PC-9 (cell line): ENCODE measurements at regions not wholly inside any gene's neighbourhood (a gene's known extent, or its start where the extent isn't known, plus 50 kb on each side); places are given as distances from the start of the nearest gene placed in this dataset.

Experiments
- BruUV-seq: library from RNA; stranded (reverse); fragments of 400-500 nt; replicated peaks from 2 replicates; lab custom pipeline; 2021; lab: Mats Ljungman, UMichigan
- CTCF ChIA-PET: fragments of 300-600 bp; sonication (Branson Sonifier 250); formaldehyde crosslinking; loops from one replicate; lab custom pipeline; 2022; ENCODE audit warnings: antibody characterized with exemption; lab: Charles Lee
- POLR2A ChIA-PET: fragments of 300-600 bp; sonication (Branson Sonifier 250); formaldehyde crosslinking; loops from one replicate; lab custom pipeline; 2022; ENCODE audit warnings: antibody characterized with exemption; ENCODE audit not compliant: unreplicated experiment; lab: Charles Lee
- DNase-seq, 2 experiments: peaks; one replicate each; pipeline versions ENCODE4 v3.0.0 to v3.0.0-alpha.2; 2015 to 2022; ENCODE audit warnings: mixed read lengths in 1 of 2
- H2AFZ ChIP-seq: fragments of 200-600 bp; sonication (generic); 2 replicates; pipeline ENCODE4 v1.8.1; 2017; ENCODE audit warnings: antibody characterized with exemption
- H3F3A ChIP-seq: fragments of 200-600 bp; sonication (generic); 2 replicates; pipeline ENCODE4 v1.8.1; 2017; ENCODE audit warnings: antibody characterized with exemption, mild to moderate bottlenecking, low read depth; ENCODE audit not compliant: insufficient read depth
- H3K27ac ChIP-seq: fragments of 200-600 bp; sonication (generic); 2 replicates; pipeline ENCODE4 v1.6.1; 2016; ENCODE audit warnings: mixed run types
- H3K27me3 ChIP-seq: fragments of 200-600 bp; sonication (generic); 2 replicates; pipeline ENCODE4 v1.6.1; 2016; ENCODE audit warnings: low read depth, mixed run types; ENCODE audit not compliant: insufficient read depth
- H3K36me3 ChIP-seq: fragments of 200-600 bp; sonication (generic); 2 replicates; pipeline ENCODE4 v1.6.1; 2016; ENCODE audit warnings: low read depth, mixed run types
- H3K4me1 ChIP-seq: fragments of 200-600 bp; sonication (generic); replicated peaks from 2 replicates; pipeline ENCODE4 v1.6.1; 2016; ENCODE audit warnings: mixed run types; ENCODE audit not compliant: insufficient read depth
- H3K4me2 ChIP-seq: fragments of 200-600 bp; sonication (generic); 2 replicates; pipeline ENCODE4 v1.6.1; 2017; ENCODE audit warnings: mixed run types
- H3K4me3 ChIP-seq: fragments of 200-600 bp; sonication (generic); 2 replicates; pipeline ENCODE4 v1.6.1; 2016; ENCODE audit warnings: mixed run types
- H3K79me2 ChIP-seq: fragments of 200-600 bp; sonication (generic); 2 replicates; pipeline ENCODE4 v1.6.1; 2017; ENCODE audit warnings: low read depth, mixed run types
- H3K9me2 ChIP-seq: fragments of 200-600 bp; sonication (generic); 2 replicates; pipeline ENCODE4 v1.8.1; 2017; ENCODE audit warnings: mild to moderate bottlenecking; ENCODE audit not compliant: insufficient read depth
- H3K9me3 ChIP-seq: fragments of 200-600 bp; sonication (generic); 2 replicates; pipeline ENCODE4 v1.8.1; 2016; ENCODE audit warnings: low read depth; ENCODE audit not compliant: insufficient read depth
- H4K20me1 ChIP-seq: fragments of 200-600 bp; sonication (generic); 2 replicates; pipeline ENCODE4 v1.8.1; 2017; ENCODE audit not compliant: insufficient read depth
- CTCF ChIP-seq: fragments of 200-600 bp; sonication (generic); conservative IDR thresholded peaks from 2 replicates; pipeline ENCODE4 v1.6.1; 2017; ENCODE audit warnings: mixed run types, antibody characterized with exemption, mild to moderate bottlenecking, moderate library complexity
- EZH2 ChIP-seq: fragments of 200-600 bp; sonication (generic); IDR thresholded peaks from 2 replicates; pipeline ENCODE4 v1.8.0; 2017; ENCODE audit warnings: antibody characterized with exemption, low read depth
- intact Hi-C: fragments of 100-400 bp; cut with micrococcal nuclease; formaldehyde crosslinking; loops from one replicate; pipeline ENCODE4 v1.10.0; 2022; ENCODE audit not compliant: unreplicated experiment

- no peak for DNase-seq
- intact Hi-C loops: no loop called here
- H2AFZ ChIP-seq: no peak overlapping the region
- no peak overlapping the region for H3K27ac ChIP-seq
- peaks cover 72% of the 10 kb centered on the region for H3K4me1 ChIP-seq
- H3K9me2 ChIP-seq: no peaks in the 10 kb centered on the region
- CTCF ChIA-PET: no interaction called here
- no peaks in the 10 kb centered on the region for H3K27me3 ChIP-seq
- H3K4me2 ChIP-seq: 0 out of 2 replicates have a peak overlapping the region, but pooled peaks have one; percentile 0
- TF ChIP-seq EZH2 (no peak), CTCF (no peak)
- no peaks in the 10 kb centered on the region for H4K20me1 ChIP-seq
- no TSS peak for BruUV-seq
- no peaks in the 10 kb centered on the region for H3K79me2 ChIP-seq
- POLR2A ChIA-PET: no interaction called here
- peaks cover 51% of the 10 kb centered on the region for H3F3A ChIP-seq
- H3K4me3 ChIP-seq: no peak overlapping the region
- H3K9me3 ChIP-seq: no peaks in the 10 kb centered on the region
- H3K36me3 ChIP-seq: no peaks in the 10 kb centered on the region
Observed at GRCh38 chr1:114037631-114037890, 58.3 kb downstream of the OLFML3 start.

DNA sequence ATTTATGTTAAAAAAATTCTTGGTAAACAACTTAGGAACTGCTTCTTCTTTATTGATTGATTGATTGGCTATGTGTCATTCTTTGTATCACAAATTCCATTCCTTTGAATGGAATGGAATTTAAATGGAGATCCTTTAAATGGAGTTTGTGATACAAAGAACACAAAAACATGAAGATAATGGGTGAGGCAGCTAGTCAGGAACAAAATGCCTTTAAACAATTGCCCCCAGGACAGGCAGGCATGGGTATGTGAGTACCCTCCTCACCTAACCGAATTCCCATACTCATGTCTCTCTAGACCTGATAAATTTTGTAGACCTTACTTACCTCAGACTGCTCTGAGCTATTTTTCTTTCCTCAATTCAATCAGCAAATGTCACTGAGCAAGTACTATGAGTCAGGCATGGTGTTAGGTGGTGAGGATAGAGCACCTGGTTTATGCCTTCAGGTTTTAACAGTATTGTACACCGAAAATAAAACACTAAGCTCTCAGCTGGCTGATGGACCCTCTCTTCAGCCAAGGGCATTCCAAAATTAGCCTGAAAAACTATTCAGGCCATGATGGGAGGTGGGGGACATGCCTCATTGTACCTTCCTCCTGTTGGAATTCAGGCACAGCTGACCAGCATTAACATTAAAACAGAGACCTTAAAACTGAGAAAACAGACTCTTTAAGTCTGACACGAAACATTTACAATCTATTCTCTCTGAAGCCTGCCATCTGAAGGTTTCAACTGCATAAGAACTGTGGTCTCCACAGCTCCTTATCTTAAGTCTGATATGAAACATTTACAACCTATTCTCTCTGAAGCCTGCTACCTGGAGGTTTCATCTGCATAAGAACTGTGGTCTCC lies 58.9 kb downstream of the OLFML3 start:
- Histone ChIP-seq H3K36me3 (no peaks in the 10 kb centered on the region), H3K79me2 (no peaks in the 10 kb centered on the region), H3K4me2 (0 out of 2 replicates have a peak overlapping the region, but pooled peaks have one; percentile 0), H2AFZ (no peak overlapping the region), H3K4me1 (peaks cover 66% of the 10 kb centered on the region), H4K20me1 (no peaks in the 10 kb centered on the region), H3K4me3 (no peak overlapping the region), H3K27ac (no peak overlapping the region), H3F3A (peaks cover 46% of the 10 kb centered on the region), H3K9me2 (no peaks in the 10 kb centered on the region), H3K9me3 (no peaks in the 10 kb centered on the region), H3K27me3 (no peaks in the 10 kb centered on the region)
- ChIA-PET CTCF (no interaction called here), POLR2A (interaction anchor here (0.7 kb wide), 1 partner anchor 1399 kb away, joined by 4 read pairs; no protein-coding TSS in a partner anchor)
- no TSS peak for BruUV-seq
- DNase-seq: peak in 1 of 2 experiments; percentile 63
- intact Hi-C loops: no loop called here
- TF ChIP-seq EZH2: no peak
- no peak for TF ChIP-seq CTCF
